H1 (cell line): ENCODE measurements at regions not wholly inside any gene's neighbourhood (a gene's known extent, or its start where the extent isn't known, plus 50 kb on each side); places are given as distances from the start of the nearest gene placed in this dataset.

ENCODE experiments used
- CTCF ChIA-PET: fragments of 300-600 bp; sonication (Branson Sonifier 250); formaldehyde crosslinking; loops from one replicate; lab custom pipeline; 2021; ENCODE audit not compliant: partially characterized antibody; lab: Charles Lee
- POLR2A ChIA-PET: fragments of 300-600 bp; sonication (Branson Sonifier 250); formaldehyde crosslinking; loops from one replicate; lab custom pipeline; 2021; ENCODE audit warnings: inconsistent platforms; ENCODE audit not compliant: partially characterized antibody; lab: Charles Lee
- DNase-seq, 2 experiments: peaks; one replicate each; pipeline versions ENCODE4 v3.0.0 to v3.0.0-alpha.2; 2010 to 2022; ENCODE audit warnings: low spot score in 2 of 2, low read depth in 1 of 2, mixed read lengths in 1 of 2
- FAIRE-seq: peaks from 2 replicates; lab custom pipeline; 2011; peaks lifted over from hg19 to GRCh38; lab: Jason Lieb, UNC
- H2AFZ ChIP-seq: 2 replicates; pipeline ENCODE4 v1.8.1; 2012; ENCODE audit warnings: low read length, inconsistent platforms
- H2AK5ac ChIP-seq: 2 replicates; pipeline ENCODE4 v1.6.1; 2013; ENCODE audit warnings: low read depth, low read length
- H2BK120ac ChIP-seq: replicated peaks from 2 replicates; pipeline ENCODE3; 2013; ENCODE audit warnings: low read depth, low read length, inconsistent platforms
- H2BK12ac ChIP-seq: 2 replicates; pipeline ENCODE4 v1.6.1; 2013; ENCODE audit warnings: low read depth, low read length
- H2BK15ac ChIP-seq: 2 replicates; pipeline ENCODE4 v1.6.1; 2013; ENCODE audit warnings: low read length
- H2BK20ac ChIP-seq: 2 replicates; pipeline ENCODE4 v1.6.1; 2013; ENCODE audit warnings: low read length
- H2BK5ac ChIP-seq: 2 replicates; pipeline ENCODE4 v1.6.1; 2013; ENCODE audit warnings: low read depth, low read length
- H3K14ac ChIP-seq: 2 replicates; pipeline ENCODE4 v1.6.1; 2013; ENCODE audit warnings: inconsistent platforms; ENCODE audit not compliant: insufficient read length
- H3K18ac ChIP-seq: 2 replicates; pipeline ENCODE4 v1.6.1; 2013; ENCODE audit warnings: low read length; ENCODE audit errors: extremely low read depth
- H3K23ac ChIP-seq: 2 replicates; pipeline ENCODE4 v1.6.1; 2013; ENCODE audit warnings: inconsistent platforms; ENCODE audit not compliant: insufficient read length
- H3K23me2 ChIP-seq: 2 replicates; pipeline ENCODE4 v1.6.1; 2013; ENCODE audit warnings: low read depth, low read length
- H3K27ac ChIP-seq: 2 replicates; pipeline ENCODE4 v1.6.1; 2011; ENCODE audit warnings: low read depth, low read length, inconsistent platforms
- H3K27me3 ChIP-seq, 4 experiments: replicated peaks in 1 of 4; 1 replicate in 1 of 4; 2 replicates in 3 of 4; pipeline versions ENCODE4 v1.6.1 to v1.8.1; 2011 to 2013; ENCODE audit warnings: low read length in 3 of 4, mild to moderate bottlenecking in 3 of 4, inconsistent platforms in 2 of 4, mixed read lengths in 2 of 4, moderate library complexity in 1 of 4; ENCODE audit not compliant: control insufficient read depth in 3 of 4, insufficient read depth in 3 of 4; ENCODE audit errors: extremely low read depth in 1 of 4
- H3K36me3 ChIP-seq, 4 experiments: 2 replicates each; pipeline versions ENCODE4 v1.6.1 to v1.8.1; 2011 to 2013; ENCODE audit warnings: mild to moderate bottlenecking in 4 of 4, low read length in 3 of 4, moderate library complexity in 2 of 4, control low read depth in 1 of 4, inconsistent platforms in 1 of 4; ENCODE audit not compliant: insufficient read depth in 4 of 4, control insufficient read depth in 2 of 4
- H3K4ac ChIP-seq: replicated peaks from 2 replicates; pipeline ENCODE3; 2013; ENCODE audit warnings: low read length, low read depth, mixed read lengths, inconsistent platforms; ENCODE audit not compliant: insufficient read length
- H3K4me1 ChIP-seq, 4 experiments: replicated peaks in 1 of 4; 1 replicate in 1 of 4; 2 replicates in 3 of 4; pipeline versions ENCODE4 v1.6.1 to v1.8.1; 2011 to 2013; ENCODE audit warnings: low read length in 3 of 4, inconsistent platforms in 2 of 4, mixed read lengths in 1 of 4; ENCODE audit not compliant: insufficient read depth in 4 of 4, control insufficient read depth in 3 of 4
- H3K4me2 ChIP-seq, 2 experiments: 2 replicates each; pipeline versions ENCODE4 v1.6.1 to v1.8.1; 2011 to 2013; ENCODE audit warnings: low read depth in 2 of 2, low read length in 2 of 2, control low read depth in 1 of 2, inconsistent platforms in 1 of 2, mild to moderate bottlenecking in 1 of 2; ENCODE audit not compliant: insufficient read depth in 1 of 2
- H3K4me3 ChIP-seq, 4 experiments: fragments of 200-600, 300-600 bp in 1 of 4; sonication (generic), shearing (Covaris generic), sonication (Bioruptor Twin) in 1 of 4; 2 replicates each; pipeline versions ENCODE4 v1.5.1 to v1.8.1; 2011 to 2016; ENCODE audit warnings: low read length in 4 of 4, low read depth in 3 of 4, control low read depth in 2 of 4, inconsistent platforms in 2 of 4, mild to moderate bottlenecking in 2 of 4, mixed read lengths in 1 of 4, moderate library complexity in 1 of 4; ENCODE audit not compliant: insufficient read depth in 2 of 4; ENCODE audit errors: extremely low read depth in 1 of 4
- H3K56ac ChIP-seq: replicated peaks from 2 replicates; pipeline ENCODE3; 2013; ENCODE audit warnings: low read depth, mild to moderate bottlenecking, mixed read lengths, low read length, inconsistent platforms; ENCODE audit not compliant: insufficient read length
- H3K79me1 ChIP-seq: 2 replicates; pipeline ENCODE4 v1.6.1; 2013; ENCODE audit warnings: low read depth, low read length, control low read depth
- H3K79me2 ChIP-seq, 2 experiments: 2 replicates each; pipeline versions ENCODE4 v1.6.1 to v1.8.1; 2012 to 2013; ENCODE audit warnings: low read length in 2 of 2, mild to moderate bottlenecking in 2 of 2, inconsistent platforms in 1 of 2; ENCODE audit not compliant: insufficient read depth in 2 of 2, control insufficient read depth in 1 of 2
- H3K9ac ChIP-seq, 4 experiments: replicated peaks in 1 of 4; 1 replicate in 1 of 4; 2 replicates in 3 of 4; pipeline versions ENCODE4 v1.6.1 to v1.8.1; 2011 to 2013; ENCODE audit warnings: low read depth in 3 of 4, low read length in 3 of 4, control low read depth in 2 of 4, mild to moderate bottlenecking in 2 of 4, moderate library complexity in 2 of 4, inconsistent platforms in 1 of 4; ENCODE audit errors: extremely low read depth in 1 of 4
- H3K9me3 ChIP-seq, 2 experiments: 2 replicates each; pipeline versions ENCODE4 v1.6.1 to v1.8.1; 2012 to 2013; ENCODE audit warnings: mild to moderate bottlenecking in 2 of 2, moderate library complexity in 2 of 2, control low read depth in 1 of 2, inconsistent platforms in 1 of 2, low read depth in 1 of 2, low read length in 1 of 2, mixed read lengths in 1 of 2; ENCODE audit not compliant: insufficient read depth in 2 of 2
- H4K20me1 ChIP-seq, 2 experiments: replicated peaks in 1 of 2; 2 replicates each; pipeline versions ENCODE3 to v1.8.1; 2011 to 2013; ENCODE audit warnings: inconsistent platforms in 2 of 2, low read length in 2 of 2, mild to moderate bottlenecking in 1 of 2; ENCODE audit not compliant: insufficient read depth in 2 of 2, control insufficient read depth in 1 of 2
- H4K5ac ChIP-seq: 2 replicates; pipeline ENCODE4 v1.6.1; 2013; ENCODE audit warnings: low read length, low read depth, mixed read lengths, inconsistent platforms; ENCODE audit not compliant: insufficient read length
- H4K8ac ChIP-seq: 2 replicates; pipeline ENCODE4 v1.8.0; 2013; ENCODE audit warnings: mild to moderate bottlenecking, moderate library complexity, low read length, inconsistent platforms; ENCODE audit not compliant: insufficient read depth; ENCODE audit errors: extremely low read depth
- H4K91ac ChIP-seq: replicated peaks from 2 replicates; pipeline ENCODE3; 2013; ENCODE audit warnings: low read length, mixed read lengths, inconsistent platforms; ENCODE audit not compliant: insufficient read length
- BRCA1 ChIP-seq: IDR thresholded peaks from 2 replicates; pipeline ENCODE4 v1.6.1; 2012; ENCODE audit warnings: low read depth, low read length, improper control_type of control experiment
- EP300 ChIP-seq, 2 experiments: IDR thresholded peaks; 1 replicate in 1 of 2; 2 replicates in 1 of 2; pipeline ENCODE4 v1.6.1; 2011 to 2012; ENCODE audit warnings: low read depth in 2 of 2, low read length in 2 of 2, mild to moderate bottlenecking in 2 of 2, borderline replicate concordance in 1 of 2, inconsistent platforms in 1 of 2, moderate library complexity in 1 of 2
- WGBS, 2 experiments: shearing (Covaris generic) in 1 of 2; methylation state at CpG; one replicate each; pipeline versions ENCODE4 v1.1.6 to v1.1.7; 2013 to 2015; ENCODE audit warnings: low lambda C conversion rate in 2 of 2, mixed read lengths in 2 of 2, inconsistent platforms in 1 of 2, low coverage in 1 of 2, missing lambda C conversion rate in 1 of 2; ENCODE audit not compliant: insufficient replicate concordance in 2 of 2, insufficient coverage in 1 of 2, insufficient read length in 1 of 2; ENCODE audit errors: extremely low coverage in 1 of 2, missing lambda C conversion rate in 1 of 2; 5-methylcytosine and 5-hydroxymethylcytosine counted together

GRCh38 chr6:21442874-21443273 lies 150.7 kb upstream of the SOX4 start:
- no peak for DNase-seq
- ChIA-PET CTCF (interaction anchor here (0.8 kb wide), 1 partner anchor 8 kb away, joined by 3 read pairs; no protein-coding TSS in a partner anchor), POLR2A (interaction anchor here (1.8 kb wide), 1 partner anchor 10 kb away, joined by 4 read pairs; no protein-coding TSS in a partner anchor)
- no peak overlapping the region for H3K4me2 ChIP-seq
- H3K4me1 ChIP-seq, result 0 out of 7 replicates have a peak, but pooled peaks cover 0 to 3% (median 0%) of the 10 kb centered on the region in 4 experiments
- H4K8ac ChIP-seq, result no peak overlapping the region
- no peaks in the 10 kb centered on the region for H3K79me1 ChIP-seq
- H3K4me3 ChIP-seq, result no peak overlapping the region
- H3K79me2 ChIP-seq, result no peaks in the 10 kb centered on the region
- H2BK5ac ChIP-seq, result no peak overlapping the region
- H2AFZ ChIP-seq, result no peak overlapping the region
- H3K4ac ChIP-seq, result no peak overlapping the region
- H3K9me3 ChIP-seq, result no peaks in the 10 kb centered on the region
- 77% methylated on average over 1 of the region's 1 CpG; no CpG with 5 or more reads in 1 of the 2 experiments for WGBS, 2 experiments
- H2BK15ac ChIP-seq, result no peak overlapping the region
- no peaks in the 10 kb centered on the region for H3K36me3 ChIP-seq
- no peak overlapping the region for H4K5ac ChIP-seq
- H2BK20ac ChIP-seq, result no peak overlapping the region
- no peak overlapping the region for H4K91ac ChIP-seq
- H3K56ac ChIP-seq, result no peak overlapping the region
- no peak overlapping the region for H2BK12ac ChIP-seq
- H2BK120ac ChIP-seq, result no peak overlapping the region
- H4K20me1 ChIP-seq, result no peaks in the 10 kb centered on the region
- H3K27ac ChIP-seq, result no peak overlapping the region
- no peak overlapping the region for H2AK5ac ChIP-seq
- H3K23ac ChIP-seq, result no peak overlapping the region
- no peak overlapping the region for H3K9ac ChIP-seq
- no peak overlapping the region for H3K18ac ChIP-seq
- FAIRE-seq, result no peak
- H3K23me2 ChIP-seq, result no peaks in the 10 kb centered on the region
- no peaks in the 10 kb centered on the region for H3K27me3 ChIP-seq
- no peak overlapping the region for H3K14ac ChIP-seq
- TF ChIP-seq BRCA1 (no peak), EP300 (IDR thresholded peaks at IDR 0.05; ENCODE audit: borderline replicate concordance in 1 of 2, low read depth in 2 of 2, low read length in 2 of 2) (no peak)
